Heart right ventricle (tissue), 16 donors: ENCODE measurements at regions not wholly inside any gene's neighbourhood (a gene's known extent, or its start where the extent isn't known, plus 50 kb on each side); places are given as distances from the start of the nearest gene placed in this dataset.

Experiments
- ATAC-seq, 8 donors: fragments of 200-7000 bp; cut with Tn5 transposase; one replicate each; pipeline ENCODE4 v1.9.1; 2020; ENCODE audit warnings: mild to moderate bottlenecking in 8 of 8, moderate library complexity in 8 of 8, moderate number of reproducible peaks in 1 of 8
- DNase-seq, 2 donors: peaks; one replicate each; pipeline ENCODE4 v3.0.0-alpha.2; 2020
- H3K27ac ChIP-seq, 10 donors: fragments of 200-600 bp; sonication (generic) in 2 of 10; one replicate each; pipeline versions ENCODE4 v1.5.0 to v1.8.0; 2020 to 2022; ENCODE audit warnings: mild to moderate bottlenecking in 3 of 10
- H3K27me3 ChIP-seq, 7 donors: fragments of 200-600 bp; one replicate each; pipeline ENCODE4 v1.8.0; 2021 to 2022; ENCODE audit warnings: mild to moderate bottlenecking in 2 of 7
- H3K36me3 ChIP-seq, 9 donors: fragments of 200-600 bp; sonication (generic) in 1 of 9; one replicate each; pipeline versions ENCODE4 v1.5.0 to v1.8.0; 2020 to 2022; ENCODE audit warnings: mild to moderate bottlenecking in 2 of 9
- H3K4me1 ChIP-seq, 9 donors: fragments of 200-600 bp; sonication (generic) in 1 of 9; one replicate each; pipeline versions ENCODE4 v1.5.0 to v1.8.0; 2020 to 2022; ENCODE audit warnings: mild to moderate bottlenecking in 4 of 9
- H3K4me3 ChIP-seq, 10 donors: fragments of 200-600 bp; sonication (generic) in 2 of 10; one replicate each; pipeline versions ENCODE4 v1.5.0 to v1.8.0; 2020 to 2022; ENCODE audit warnings: mild to moderate bottlenecking in 7 of 10, moderate library complexity in 2 of 10
- H3K9me3 ChIP-seq, 11 donors: fragments of 200-600 bp in 10 of 11; sonication (generic) in 2 of 11; one replicate each; pipeline versions ENCODE4 v1.5.0 to v1.8.0; 2013 to 2022; ENCODE audit warnings: mild to moderate bottlenecking in 2 of 11, control low read depth in 1 of 11, moderate library complexity in 1 of 11
- WGBS, 2 donors: extraction: QIAGEN DNeasy Blood & Tissue Kit; methylation state at CpG; one replicate each; pipeline ENCODE4 v1.1.7; 2013; ENCODE audit warnings: inconsistent platforms in 1 of 2; 5-methylcytosine and 5-hydroxymethylcytosine counted together
- intact Hi-C, 10 donors: fragments of 100-400 bp; cut with DNase I; formaldehyde crosslinking; loops; one replicate each; pipeline versions ENCODE4 v1.11.1 to v1.14.2; 2022
- TF ChIP-seq, protein P1 (sequence below), 9 donors: fragments of 200-600 bp; sonication (generic) in 2 of 9; IDR thresholded peaks; one replicate each; pipeline versions ENCODE4 v1.5.0 to v1.8.0; 2021 to 2022; ENCODE audit warnings: antibody characterized with exemption in 9 of 9, mild to moderate bottlenecking in 5 of 9, moderate library complexity in 1 of 9
- donor health status: Arrhythmogenic right ventricular cardiomyopathy.
- donor health status: ischemic (EF 13 %, LVEDD 7.1; RV severe dilation, severe dysfunction).
- donor health status: healthy with polysubstance abuse.
- donor health status: DM: no; HTN: yes; CAD: no.
- donor health status: DM: no; HTN: no; CAD: no.
- donor health status: ischemic (EF 25% LVEDD 6.9; RV normal size, moderate dysfunction).
- donor health status: ischemic (EF 25% LVEDD 5.7; RV mildly dilated, moderate dysfunction).
- donor health status: healthy.
- donor health status: DM: yes; HTN: yes; CAD: no.
- donor health status: Ischemic cardiomyopathy.
- donor health status: ischemic (EF 35%, LVEDD 5.7; RV mildly dilated, moderate dysfunction).
- donor health status: nonischemic (EF 11% LVEDD 7.7; RV severe dilation, severe dysfunction).
- donor health status: DM: yes; HTN: yes; CAD: no.
- donor health status: PGD.
- donor health status: ischemic (EF 29% LVEDD 5.4; RV normal size, mild dysfunction).
- donor health status: nonischemic (EF 23%, LVEDD 6.1; RV moderate dilation, normal function).

- ATAC-seq (no peak), DNase-seq (no peak)
- H3K36me3 ChIP-seq, result no peaks in the 10 kb centered on the region
- no peaks in the 10 kb centered on the region for H3K27me3 ChIP-seq
- H3K4me1 ChIP-seq, result peaks cover 0 to 15% (median 10%) of the 10 kb centered on the region in 9 donors
- intact Hi-C loops, result loop anchor here in 2 of 10 donors (10.0 kb wide), 2 partner anchors 46 to 56 kb away; no protein-coding TSS in a partner anchor
- no peak overlapping the region for H3K4me3 ChIP-seq
- WGBS, 2 donors, result 84 to 88% methylated on average over 8 of the region's 8 CpGs
- TF ChIP-seq, protein P1, sequence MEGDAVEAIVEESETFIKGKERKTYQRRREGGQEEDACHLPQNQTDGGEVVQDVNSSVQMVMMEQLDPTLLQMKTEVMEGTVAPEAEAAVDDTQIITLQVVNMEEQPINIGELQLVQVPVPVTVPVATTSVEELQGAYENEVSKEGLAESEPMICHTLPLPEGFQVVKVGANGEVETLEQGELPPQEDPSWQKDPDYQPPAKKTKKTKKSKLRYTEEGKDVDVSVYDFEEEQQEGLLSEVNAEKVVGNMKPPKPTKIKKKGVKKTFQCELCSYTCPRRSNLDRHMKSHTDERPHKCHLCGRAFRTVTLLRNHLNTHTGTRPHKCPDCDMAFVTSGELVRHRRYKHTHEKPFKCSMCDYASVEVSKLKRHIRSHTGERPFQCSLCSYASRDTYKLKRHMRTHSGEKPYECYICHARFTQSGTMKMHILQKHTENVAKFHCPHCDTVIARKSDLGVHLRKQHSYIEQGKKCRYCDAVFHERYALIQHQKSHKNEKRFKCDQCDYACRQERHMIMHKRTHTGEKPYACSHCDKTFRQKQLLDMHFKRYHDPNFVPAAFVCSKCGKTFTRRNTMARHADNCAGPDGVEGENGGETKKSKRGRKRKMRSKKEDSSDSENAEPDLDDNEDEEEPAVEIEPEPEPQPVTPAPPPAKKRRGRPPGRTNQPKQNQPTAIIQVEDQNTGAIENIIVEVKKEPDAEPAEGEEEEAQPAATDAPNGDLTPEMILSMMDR (IDR thresholded peaks at IDR 0.05), result no peak
- no peak overlapping the region for H3K27ac ChIP-seq
- no peaks in the 10 kb centered on the region for H3K9me3 ChIP-seq
Measured at GRCh38 chr15:31550211-31550977, 223.8 kb downstream of the KLF13 start.

DNA sequence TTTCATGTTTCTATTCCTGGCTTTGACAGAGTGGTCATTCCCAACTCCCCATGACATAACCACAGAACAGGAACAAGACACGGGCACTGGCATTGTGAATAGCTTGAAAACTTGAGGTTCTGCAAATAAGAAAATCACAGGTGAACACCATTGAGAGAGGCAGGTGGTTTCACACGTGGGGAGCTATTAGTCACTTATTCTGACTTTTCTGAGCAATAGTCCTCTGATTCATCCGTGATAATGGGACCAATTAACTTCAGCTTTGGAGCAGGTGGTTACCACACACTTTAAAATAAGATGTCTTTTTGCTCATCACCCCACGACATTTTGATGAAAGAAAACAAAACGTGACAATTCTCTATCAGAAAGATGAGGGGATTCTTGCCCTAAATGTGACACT, 224.7 kb downstream of the KLF13 start:
- H3K4me3 ChIP-seq, result no peak overlapping the region
- intact Hi-C loops, result loop anchor here in 2 of 10 donors (10.0 kb wide), 2 partner anchors 47 to 57 kb away; no protein-coding TSS in a partner anchor
- ATAC-seq (no peak), DNase-seq (no peak)
- 82% methylated on average over 5 of the region's 5 CpGs for WGBS, 2 donors
- H3K4me1 ChIP-seq, result peaks cover 0 to 22% (median 15%) of the 10 kb centered on the region in 9 donors
- no peaks in the 10 kb centered on the region for H3K9me3 ChIP-seq
- H3K27me3 ChIP-seq, result no peaks in the 10 kb centered on the region
- TF ChIP-seq, protein P1 (IDR thresholded peaks at IDR 0.05), result no peak
- H3K36me3 ChIP-seq, result no peaks in the 10 kb centered on the region
- no peak overlapping the region for H3K27ac ChIP-seq

- 88 to 89% methylated on average over 13 of the region's 13 CpGs for WGBS, 2 donors
- ATAC-seq, result no peak
- DNase-seq, result no peak
- intact Hi-C loops, result loop anchor here in 2 of 10 donors (10.0 kb wide), 2 partner anchors 48 to 58 kb away; no protein-coding TSS in a partner anchor
- H3K27me3 ChIP-seq, result no peaks in the 10 kb centered on the region
- no peaks in the 10 kb centered on the region for H3K9me3 ChIP-seq
- TF ChIP-seq, protein P1 (IDR thresholded peaks at IDR 0.05), result no peak
- H3K27ac ChIP-seq, result no peak overlapping the region
- H3K4me3 ChIP-seq, result no peak overlapping the region
- H3K4me1 ChIP-seq, result peaks cover 0 to 22% (median 15%) of the 10 kb centered on the region in 9 donors
- no peaks in the 10 kb centered on the region for H3K36me3 ChIP-seq
Measured at GRCh38 chr15:31552482-31553099, 226.0 kb downstream of the KLF13 start.

- Histone ChIP-seq H3K36me3 (no peaks in the 10 kb centered on the region), H3K4me1 (peaks cover 0 to 22% (median 15%) of the 10 kb centered on the region in 9 donors), H3K27ac (peak overlapping the region in 8 of 10 donors; percentile 38 to 77 (median 65)), H3K27me3 (no peaks in the 10 kb centered on the region), H3K9me3 (no peaks in the 10 kb centered on the region), H3K4me3 (no peak overlapping the region)
- ATAC-seq (peak; percentile 60 to 92 (median 83)), DNase-seq (peak; percentile 67 to 72)
- intact Hi-C loops, result loop anchor here in 2 of 10 donors (10.0 kb wide), 2 partner anchors 49 to 59 kb away; no protein-coding TSS in a partner anchor
- 43 to 54% methylated on average over 8 of the region's 8 CpGs for WGBS, 2 donors
- TF ChIP-seq, protein P1 (IDR thresholded peaks at IDR 0.05), result no peak
Measured at GRCh38 chr15:31554261-31554660, 227.6 kb downstream of the KLF13 start.
